NB4 (cell line): ENCODE measurements at regions not wholly inside any gene's neighbourhood (a gene's known extent, or its start where the extent isn't known, plus 50 kb on each side); places are given as distances from the start of the nearest gene placed in this dataset.

ENCODE experiments used
- MAX ChIP-seq: IDR thresholded peaks from 2 replicates; pipeline ENCODE4 v1.6.1; 2011; ENCODE audit warnings: low read depth, low read length
- TF ChIP-seq, protein P1 (sequence below): IDR thresholded peaks from one replicate; pipeline ENCODE4 v1.5.1; 2012; ENCODE audit warnings: low read depth, low read length

GRCh38 chr5:98639274-98639673 lies 134.2 kb upstream of the RGMB start:
- no peak for TF ChIP-seq MAX
- TF ChIP-seq, protein P1, sequence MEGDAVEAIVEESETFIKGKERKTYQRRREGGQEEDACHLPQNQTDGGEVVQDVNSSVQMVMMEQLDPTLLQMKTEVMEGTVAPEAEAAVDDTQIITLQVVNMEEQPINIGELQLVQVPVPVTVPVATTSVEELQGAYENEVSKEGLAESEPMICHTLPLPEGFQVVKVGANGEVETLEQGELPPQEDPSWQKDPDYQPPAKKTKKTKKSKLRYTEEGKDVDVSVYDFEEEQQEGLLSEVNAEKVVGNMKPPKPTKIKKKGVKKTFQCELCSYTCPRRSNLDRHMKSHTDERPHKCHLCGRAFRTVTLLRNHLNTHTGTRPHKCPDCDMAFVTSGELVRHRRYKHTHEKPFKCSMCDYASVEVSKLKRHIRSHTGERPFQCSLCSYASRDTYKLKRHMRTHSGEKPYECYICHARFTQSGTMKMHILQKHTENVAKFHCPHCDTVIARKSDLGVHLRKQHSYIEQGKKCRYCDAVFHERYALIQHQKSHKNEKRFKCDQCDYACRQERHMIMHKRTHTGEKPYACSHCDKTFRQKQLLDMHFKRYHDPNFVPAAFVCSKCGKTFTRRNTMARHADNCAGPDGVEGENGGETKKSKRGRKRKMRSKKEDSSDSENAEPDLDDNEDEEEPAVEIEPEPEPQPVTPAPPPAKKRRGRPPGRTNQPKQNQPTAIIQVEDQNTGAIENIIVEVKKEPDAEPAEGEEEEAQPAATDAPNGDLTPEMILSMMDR, result no peak
